CD4-positive, alpha-beta T cell treated with Interleukin-17A for 1 hour (primary cell): ENCODE measurements at regions not wholly inside any gene's neighbourhood (a gene's known extent, or its start where the extent isn't known, plus 50 kb on each side); places are given as distances from the start of the nearest gene placed in this dataset.
A peak's percentile ranks its signal among the peaks of the same experiment; 100 is the strongest.

Experiments used
- DNase-seq: peaks from one replicate; pipeline ENCODE4 v3.0.0-alpha.2; 2020

DNA sequence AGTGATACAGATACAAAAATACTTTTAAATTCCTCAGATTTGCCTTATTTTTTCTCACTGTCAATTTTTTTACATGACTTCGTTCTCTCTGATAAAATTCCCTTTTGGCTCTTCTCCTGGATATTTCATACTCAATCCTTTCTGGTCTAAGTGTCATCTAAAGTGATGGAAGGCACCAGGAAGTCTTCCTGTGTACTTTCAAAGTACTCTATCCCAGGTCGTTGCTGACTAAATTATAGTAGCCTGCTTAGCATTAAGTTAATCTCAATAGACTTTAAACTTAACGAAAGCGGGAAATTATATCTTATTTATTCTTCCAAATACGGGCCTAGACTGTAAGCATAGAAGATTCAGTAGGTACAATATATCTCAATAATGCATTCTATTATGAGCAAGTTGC, 67.8 kb downstream of the CASP12 start:
- DNase-seq = no peak

GRCh38 chr11:104830080-104830479, 68.2 kb downstream of the CASP12 start:
- no peak for DNase-seq

GRCh38 chr11:104826772-104827171, 71.5 kb downstream of the CASP12 start:
- no peak for DNase-seq

GRCh38 chr11:104823657-104824056, 74.6 kb downstream of the CASP12 start:
- peak; percentile 27 for DNase-seq

DNA sequence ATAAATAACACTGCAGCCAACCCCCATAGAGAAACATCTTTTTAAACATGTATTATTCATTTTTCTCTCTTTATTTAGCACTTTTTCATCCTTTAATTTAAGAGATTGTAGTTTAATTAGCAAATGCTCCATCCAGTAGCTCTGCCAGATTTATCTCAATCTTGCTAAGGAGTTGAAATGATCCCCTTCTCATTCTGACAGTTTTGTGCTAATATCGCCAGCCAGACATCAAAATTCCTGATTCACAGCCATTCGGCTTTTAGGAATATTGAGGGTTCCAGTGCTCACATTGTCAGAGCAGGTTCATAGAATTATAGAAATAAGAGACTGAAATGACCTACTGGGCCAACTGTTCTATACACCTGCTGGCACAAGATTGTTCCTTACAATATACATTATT, 77.8 kb downstream of the CASP12 start:
- no peak for DNase-seq

DNA sequence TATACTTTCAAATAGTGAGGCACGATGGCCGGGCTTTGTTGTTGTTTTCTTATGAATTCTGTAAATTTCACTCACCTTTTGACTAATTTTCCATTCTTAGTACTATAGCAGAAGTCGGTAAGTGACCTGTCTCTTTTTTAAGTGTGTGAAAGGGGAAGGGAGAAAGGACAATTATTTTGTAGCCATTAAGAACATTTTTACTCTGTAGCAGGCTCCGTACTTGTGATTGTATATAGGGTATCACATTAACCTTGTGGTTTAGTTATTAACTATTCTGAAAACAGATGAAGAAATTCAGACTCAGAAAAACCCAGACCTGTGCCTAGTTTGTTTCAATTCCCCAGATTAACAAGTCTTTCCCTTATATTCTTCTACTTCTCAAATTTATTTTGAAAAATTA, 78.7 kb downstream of the CASP12 start:
- DNase-seq = no peak

DNA sequence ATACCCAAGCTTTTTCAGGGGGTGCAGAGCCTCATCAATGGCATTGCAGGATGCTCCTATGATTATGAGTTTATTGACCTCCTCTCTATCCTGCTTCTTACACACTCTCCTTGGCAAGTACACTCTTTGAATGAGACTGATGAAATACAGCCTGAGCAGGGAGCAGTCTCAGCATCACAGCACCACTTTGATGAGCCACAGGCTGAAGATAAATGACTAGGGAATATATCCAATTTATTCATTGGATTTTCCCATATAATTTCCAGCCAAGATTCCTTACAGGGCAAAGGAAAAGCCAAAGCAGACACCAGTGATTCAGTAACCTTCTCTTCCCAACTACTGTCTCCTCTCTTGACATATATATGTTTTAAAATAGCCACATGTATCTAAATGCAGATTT, 79.2 kb downstream of the CASP12 start:
- no peak for DNase-seq

DNA sequence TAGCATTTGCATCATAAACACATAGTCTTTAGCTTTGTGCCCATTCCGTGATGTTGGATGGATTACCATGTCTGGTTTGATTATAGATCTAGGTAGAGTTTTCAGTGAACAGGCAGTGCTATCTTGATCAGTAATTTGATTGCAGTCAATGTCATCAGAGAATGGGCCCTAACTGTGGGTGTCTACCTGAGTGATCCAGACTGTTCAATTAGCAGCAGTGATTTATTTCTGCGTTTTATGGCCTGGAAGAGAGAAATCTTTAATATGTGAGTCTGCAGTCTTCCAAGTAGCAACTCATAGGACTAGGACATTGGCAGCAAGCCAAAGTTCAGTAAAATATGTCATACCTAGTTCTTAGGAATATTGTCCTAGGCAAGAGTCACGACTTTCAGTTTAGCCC, 80.3 kb downstream of the CASP12 start:
- DNase-seq = no peak

DNA sequence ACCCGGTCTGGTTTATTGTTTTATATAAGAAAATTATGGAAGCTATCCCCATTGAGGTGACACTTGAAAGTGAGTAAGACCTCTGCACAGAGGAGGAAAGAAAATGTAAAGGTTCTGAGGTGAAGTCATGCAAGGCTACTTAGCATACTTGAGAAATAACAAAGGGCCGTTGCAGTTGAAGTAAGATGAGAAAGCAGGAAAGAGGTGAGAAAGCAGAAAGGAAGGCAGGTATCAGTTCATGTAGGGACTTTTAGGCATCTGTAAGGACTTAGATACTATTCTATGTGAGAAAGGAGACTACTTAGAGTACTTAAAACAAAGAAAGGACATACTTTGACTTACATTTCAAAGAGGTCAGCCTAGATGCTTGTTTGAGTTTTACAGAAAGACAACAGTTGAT, 84.7 kb downstream of the CASP12 start:
- no peak for DNase-seq

GRCh38 chr11:104812103-104812788, 86.0 kb downstream of the CASP12 start:
- DNase-seq = no peak

DNA sequence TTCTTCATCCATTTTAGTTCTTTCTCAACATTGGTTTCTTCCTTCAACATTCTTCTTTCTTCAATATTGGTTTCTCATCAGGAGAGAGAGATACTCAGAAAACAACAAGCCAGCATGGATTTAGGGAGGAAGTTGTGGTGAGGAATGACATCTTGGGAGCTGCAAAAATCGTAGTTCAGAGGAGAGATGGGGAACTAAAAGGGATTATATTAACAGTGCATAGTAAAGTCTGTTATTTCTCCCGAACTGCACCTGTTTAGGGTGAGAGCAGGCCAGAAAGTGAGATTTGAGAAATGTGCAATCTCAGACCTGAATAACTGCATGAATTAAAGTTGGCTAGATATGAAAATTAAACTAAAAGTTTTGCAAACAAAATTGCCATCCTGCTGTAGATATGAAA, 94.5 kb downstream of the CASP12 start:
- no peak for DNase-seq

DNA sequence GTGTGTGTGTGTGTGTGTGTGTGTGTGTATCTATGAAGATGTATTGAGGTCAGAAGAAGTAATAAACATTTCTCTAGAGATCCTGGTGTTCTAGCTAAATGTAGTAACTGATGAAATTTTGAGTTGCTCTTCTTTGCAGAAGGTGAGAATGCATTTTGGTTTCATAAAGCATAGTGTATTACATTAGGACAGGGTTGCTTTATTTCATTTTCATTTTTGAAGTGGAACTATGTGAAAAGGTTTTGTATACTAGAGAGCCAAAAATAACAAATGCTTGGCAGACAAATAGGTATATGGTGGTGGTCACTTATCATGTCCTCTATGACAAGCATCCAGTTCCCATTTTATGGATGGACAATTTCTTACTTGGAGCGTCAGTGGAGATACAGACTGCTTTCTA, 99.0 kb downstream of the CASP12 start:
- peak; percentile 26 for DNase-seq

DNA sequence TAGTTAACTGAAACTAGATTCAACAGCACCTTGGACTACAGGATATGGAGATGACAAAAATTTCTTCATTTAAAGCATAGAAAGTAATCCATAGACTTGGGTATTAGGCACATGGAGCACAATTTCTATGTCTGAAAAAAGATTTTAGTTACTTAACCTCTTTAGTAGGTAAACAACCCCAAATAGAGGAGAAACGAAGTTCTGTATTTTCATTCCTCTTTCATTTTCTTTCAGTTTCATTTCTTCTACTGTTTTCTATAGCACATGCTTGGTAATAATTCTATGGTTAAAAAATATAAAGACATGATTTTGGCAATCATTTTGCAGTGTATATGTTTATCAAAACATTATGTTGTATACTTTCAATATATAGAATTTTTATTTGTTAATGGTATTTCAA, 99.5 kb downstream of the CASP12 start:
- DNase-seq = peak; percentile 26

DNA sequence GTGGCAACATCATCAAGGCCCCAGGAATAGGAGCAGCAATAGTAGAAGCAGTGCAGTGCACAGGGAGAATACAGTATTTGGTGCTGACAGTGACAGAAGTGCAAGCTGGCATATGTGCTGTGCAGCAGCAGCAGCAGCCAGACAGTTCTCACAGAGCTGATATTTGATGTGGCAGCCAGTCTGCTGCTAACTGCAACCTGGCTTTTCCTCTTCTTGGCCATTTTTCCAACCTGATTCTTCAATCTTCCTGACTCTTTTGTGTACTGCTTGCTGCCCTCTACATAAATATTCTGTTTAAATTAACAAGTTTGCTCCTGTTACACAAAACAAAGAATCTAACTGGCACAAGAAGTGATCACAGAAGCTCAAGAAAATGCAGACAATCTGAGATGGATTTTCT, 102.0 kb downstream of the CASP12 start:
- no peak for DNase-seq

GRCh38 chr11:104795501-104796213, 102.6 kb downstream of the CASP12 start:
- DNase-seq = no peak

- DNase-seq = no peak
These were observed 105.4 kb downstream of the CASP12 start for GRCh38 chr11:104792861-104793260.

- DNase-seq = no peak
These were observed 106.4 kb downstream of the CASP12 start for GRCh38 chr11:104791896-104792295.

GRCh38 chr11:104784684-104785460, 113.4 kb downstream of the CASP12 start:
- peak; percentile 10 for DNase-seq

DNA sequence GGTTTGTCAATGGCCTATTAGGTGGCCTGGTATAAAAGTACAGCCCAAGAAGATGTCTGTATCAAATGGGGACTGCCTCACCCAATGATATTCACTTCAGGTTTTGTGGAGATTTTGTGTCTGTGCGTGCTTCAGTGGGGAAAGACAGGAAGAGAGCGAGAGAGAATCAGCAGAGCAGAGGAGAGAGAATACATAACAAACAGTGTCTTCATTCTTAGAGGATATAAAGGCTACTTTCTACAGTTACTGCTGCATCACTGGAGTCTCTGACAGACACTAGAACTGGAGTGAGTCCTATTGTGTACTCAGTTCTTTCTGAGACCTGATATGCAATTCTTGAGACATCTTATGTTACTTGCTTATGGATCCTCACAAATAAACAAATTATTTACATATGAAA, 115.0 kb downstream of the CASP12 start:
- DNase-seq = no peak

GRCh38 chr11:104782377-104782754, 115.9 kb downstream of the CASP12 start:
- DNase-seq = no peak

DNA sequence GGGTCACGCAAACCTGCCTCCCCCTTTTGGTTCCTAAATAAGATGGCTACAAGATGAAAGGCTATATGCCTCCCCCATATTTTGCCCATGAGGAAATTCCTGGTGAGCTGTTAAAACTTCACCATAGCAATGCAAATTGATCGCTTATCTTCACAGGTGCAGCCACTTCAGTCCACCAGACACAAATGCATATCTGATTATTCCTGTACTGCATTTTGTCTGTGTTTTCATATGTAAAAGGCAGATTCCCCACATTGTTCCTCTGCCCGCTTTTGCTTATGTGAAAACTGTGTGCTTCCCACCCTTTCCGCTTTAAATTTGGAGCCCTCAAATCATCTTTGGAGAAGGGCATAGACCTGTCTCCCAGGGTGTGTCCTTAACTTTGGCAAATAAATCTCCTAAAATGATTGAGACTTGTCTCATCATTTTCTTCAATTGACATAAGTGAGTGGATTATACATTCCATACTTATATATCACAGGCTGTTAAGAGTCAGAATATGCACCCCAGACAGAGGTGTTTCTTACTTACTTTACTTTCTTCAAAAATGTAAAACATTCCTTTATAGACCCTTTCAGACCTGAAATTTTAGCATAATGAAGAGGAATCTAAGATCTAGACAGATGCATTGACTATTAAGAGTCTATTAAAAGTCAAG, 116.4 kb downstream of the CASP12 start:
- no peak for DNase-seq

- no peak for DNase-seq
These were observed 117.2 kb downstream of the CASP12 start for GRCh38 chr11:104781037-104781436.

DNA sequence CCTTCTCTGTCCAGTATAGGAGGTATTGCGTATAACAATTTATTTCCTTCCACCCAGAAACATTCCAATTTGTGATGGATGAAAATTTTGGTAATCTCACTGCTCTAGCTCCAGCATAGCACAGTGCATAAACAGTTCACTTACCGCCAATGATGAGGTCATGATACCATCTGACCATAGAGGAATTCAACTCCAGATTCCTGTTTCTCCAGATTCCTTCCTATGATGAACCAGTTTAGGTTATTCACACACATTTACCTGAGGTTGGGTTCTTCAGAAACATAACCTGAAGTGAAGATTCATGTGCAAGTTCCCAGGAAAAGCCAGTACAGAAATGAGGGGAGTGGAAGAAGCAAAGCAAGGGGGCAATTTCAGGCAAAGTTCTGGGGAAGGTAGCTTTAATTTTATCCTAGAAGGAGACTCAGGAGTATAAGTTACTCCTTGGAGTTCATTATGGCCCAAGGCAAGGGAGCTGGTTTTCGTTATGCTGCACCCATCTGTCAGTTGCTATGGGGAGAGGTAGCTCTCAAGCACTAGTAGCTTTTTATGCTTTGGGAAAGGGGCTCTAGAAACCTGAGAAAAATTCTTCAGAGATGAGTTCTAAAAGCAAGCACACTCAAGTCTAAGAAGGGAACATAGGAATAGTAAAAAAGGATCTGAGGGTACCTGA, 121.6 kb downstream of the CASP12 start:
- no peak for DNase-seq
